Osteocyte (in vitro differentiated cells): ENCODE measurements at regions not wholly inside any gene's neighbourhood (a gene's known extent, or its start where the extent isn't known, plus 50 kb on each side); places are given as distances from the start of the nearest gene placed in this dataset.

Experiments used
- DNase-seq: peaks from one replicate; pipeline ENCODE4 v3.0.0; 2021; ENCODE audit warnings: mixed read lengths; ENCODE audit not compliant: unreplicated experiment; ENCODE audit errors: extremely low spot score
- H3K27ac Mint-ChIP-seq: one replicate; pipeline ENCODE4 v1.8.0; 2021; ENCODE audit warnings: mild to moderate bottlenecking, mixed read lengths; ENCODE audit not compliant: unreplicated experiment
- H3K27me3 Mint-ChIP-seq: one replicate; pipeline ENCODE4 v1.8.0; 2021; ENCODE audit warnings: mixed read lengths; ENCODE audit not compliant: unreplicated experiment
- H3K36me3 Mint-ChIP-seq: one replicate; pipeline ENCODE4 v1.8.0; 2021; ENCODE audit warnings: mixed read lengths; ENCODE audit not compliant: unreplicated experiment
- H3K4me1 Mint-ChIP-seq: one replicate; pipeline ENCODE4 v1.8.0; 2021; ENCODE audit warnings: mixed read lengths; ENCODE audit not compliant: unreplicated experiment
- H3K4me3 Mint-ChIP-seq: one replicate; pipeline ENCODE4 v1.8.0; 2021; ENCODE audit warnings: mild to moderate bottlenecking, moderate library complexity, mixed read lengths; ENCODE audit not compliant: unreplicated experiment
- H3K9me3 Mint-ChIP-seq: one replicate; pipeline ENCODE4 v1.8.0; 2021; ENCODE audit warnings: mixed read lengths; ENCODE audit not compliant: unreplicated experiment
- CTCF ChIP-seq: fragments of 200-600 bp; sonication (generic); IDR thresholded peaks from 2 replicates; pipeline ENCODE4 v1.5.0; 2021; ENCODE audit warnings: antibody characterized with exemption, mild to moderate bottlenecking, moderate library complexity

- Mint-ChIP-seq H3K4me1 (peaks cover 57% of the 10 kb centered on the region), H3K9me3 (no peaks in the 10 kb centered on the region), H3K27ac (no peak overlapping the region), H3K4me3 (no peak overlapping the region), H3K27me3 (no peaks in the 10 kb centered on the region), H3K36me3 (no peaks in the 10 kb centered on the region)
- DNase-seq = no peak
- TF ChIP-seq CTCF = no peak
These were observed 108.0 kb upstream of the TMEM170B start for GRCh38 chr6:11429577-11429976.

- Mint-ChIP-seq H3K27me3 (no peaks in the 10 kb centered on the region), H3K4me1 (peaks cover 56% of the 10 kb centered on the region), H3K36me3 (no peaks in the 10 kb centered on the region), H3K27ac (peak overlapping the region; percentile 40), H3K4me3 (no peak overlapping the region), H3K9me3 (no peaks in the 10 kb centered on the region)
- no peak for TF ChIP-seq CTCF
- DNase-seq = no peak
These were observed 108.7 kb upstream of the TMEM170B start for GRCh38 chr6:11428895-11429294.

GRCh38 chr6:11428371-11428770 is 109.2 kb upstream of the TMEM170B start:
- no peak for DNase-seq
- no peak for TF ChIP-seq CTCF
- Mint-ChIP-seq H3K4me1 (peaks cover 55% of the 10 kb centered on the region), H3K36me3 (no peaks in the 10 kb centered on the region), H3K27me3 (no peaks in the 10 kb centered on the region), H3K27ac (no peak overlapping the region), H3K4me3 (no peak overlapping the region), H3K9me3 (no peaks in the 10 kb centered on the region)

- Mint-ChIP-seq H3K27me3 (no peaks in the 10 kb centered on the region), H3K4me3 (no peak overlapping the region), H3K27ac (no peak overlapping the region), H3K36me3 (no peaks in the 10 kb centered on the region), H3K4me1 (peaks cover 50% of the 10 kb centered on the region), H3K9me3 (no peaks in the 10 kb centered on the region)
- TF ChIP-seq CTCF = no peak
- no peak for DNase-seq
These were observed 109.8 kb upstream of the TMEM170B start for GRCh38 chr6:11427723-11428245.

- H3K9me3 Mint-ChIP-seq = no peaks in the 10 kb centered on the region
- H3K4me3 Mint-ChIP-seq = no peak overlapping the region
- H3K36me3 Mint-ChIP-seq = no peaks in the 10 kb centered on the region
- no peak for TF ChIP-seq CTCF
- H3K4me1 Mint-ChIP-seq = peaks cover 44% of the 10 kb centered on the region
- H3K27me3 Mint-ChIP-seq = no peaks in the 10 kb centered on the region
- no peak overlapping the region for H3K27ac Mint-ChIP-seq
- no peak for DNase-seq
These were observed 110.3 kb upstream of the TMEM170B start for GRCh38 chr6:11427091-11427722.
